Neural cell (in vitro differentiated cells): ENCODE measurements at regions not wholly inside any gene's neighbourhood (a gene's known extent, or its start where the extent isn't known, plus 50 kb on each side); places are given as distances from the start of the nearest gene placed in this dataset.

ENCODE experiments used
- H2AFZ ChIP-seq: fragments of 200-600, 300-800 bp; sonication (generic), shearing (Covaris generic); 2 replicates; pipeline ENCODE4 v1.6.0; 2014; ENCODE audit warnings: low read depth, mild to moderate bottlenecking, antibody characterized with exemption, low read length, moderate library complexity
- H3F3A ChIP-seq: fragments of 200-600 bp; shearing (Covaris generic); 2 replicates; pipeline ENCODE4 v1.6.1; 2016; ENCODE audit warnings: mild to moderate bottlenecking, moderate library complexity, mixed read lengths, antibody characterized with exemption, low read length; ENCODE audit not compliant: insufficient read depth, poor library complexity, severe bottlenecking
- H3K27ac ChIP-seq: fragments of 200-600, 300-800 bp; sonication (generic), shearing (Covaris generic); 2 replicates; pipeline ENCODE4 v1.5.1; 2014; ENCODE audit warnings: mild to moderate bottlenecking, low read length, moderate library complexity
- H3K27me3 ChIP-seq: fragments of 300-800, 200-600 bp; sonication (generic), shearing (Covaris generic); 2 replicates; pipeline ENCODE4 v1.6.0; 2014; ENCODE audit warnings: mild to moderate bottlenecking, low read depth, low read length, moderate library complexity; ENCODE audit not compliant: insufficient read depth
- H3K36me3 ChIP-seq: fragments of 300-800, 200-600 bp; sonication (generic), shearing (Covaris generic); 2 replicates; pipeline ENCODE4 v1.5.1; 2014; ENCODE audit warnings: mild to moderate bottlenecking, antibody characterized with exemption, low read length, moderate library complexity; ENCODE audit not compliant: insufficient read depth
- H3K4me2 ChIP-seq: fragments of 300-800, 200-600 bp; sonication (generic), shearing (Covaris generic); 2 replicates; pipeline ENCODE4 v1.6.0; 2014; ENCODE audit warnings: mild to moderate bottlenecking, low read length
- H3K4me3 ChIP-seq: fragments of 300-800, 200-600 bp; sonication (generic), shearing (Covaris generic); 2 replicates; pipeline ENCODE4 v1.5.1; 2014; ENCODE audit warnings: mild to moderate bottlenecking, low read length, moderate library complexity
- H3K79me2 ChIP-seq: fragments of 200-600 bp; shearing (Covaris generic); replicated peaks from 2 replicates; pipeline ENCODE4 v1.6.0; 2014; ENCODE audit warnings: mild to moderate bottlenecking, low read length, moderate library complexity; ENCODE audit not compliant: insufficient read depth
- H3K9ac ChIP-seq: fragments of 300-800, 200-600 bp; sonication (generic), shearing (Covaris generic); 2 replicates; pipeline ENCODE4 v1.6.1; 2016; ENCODE audit warnings: mild to moderate bottlenecking, low read length, mixed read lengths
- H3K9me2 ChIP-seq: fragments of 200-600 bp; shearing (Covaris generic); 2 replicates; pipeline ENCODE4 v1.6.1; 2016; ENCODE audit warnings: mild to moderate bottlenecking, low read length, mixed read lengths; ENCODE audit not compliant: insufficient read depth
- H3K9me3 ChIP-seq: fragments of 200-600, 300-800 bp; sonication (generic), shearing (Covaris generic); 2 replicates; pipeline ENCODE4 v1.6.1; 2016; ENCODE audit warnings: mild to moderate bottlenecking, mixed run types, low read length, moderate library complexity, mixed read lengths
- H4K20me1 ChIP-seq: fragments of 200-600 bp; shearing (Covaris generic); 2 replicates; pipeline ENCODE4 v1.6.1; 2016; ENCODE audit warnings: mild to moderate bottlenecking, mixed run types; ENCODE audit not compliant: insufficient read depth
- CTCF ChIP-seq: fragments of 450-650 bp; IDR thresholded peaks from 2 replicates; pipeline ENCODE4 v1.5.1; 2014; ENCODE audit warnings: antibody characterized with exemption, mild to moderate bottlenecking, moderate library complexity; ENCODE audit not compliant: poor library complexity, severe bottlenecking
- EP300 ChIP-seq: fragments of 450-650 bp; conservative IDR thresholded peaks from 2 replicates; pipeline ENCODE4 v1.6.1; 2014; ENCODE audit warnings: antibody characterized with exemption, mild to moderate bottlenecking, moderate library complexity; ENCODE audit not compliant: poor library complexity, severe bottlenecking
- EZH2 ChIP-seq: fragments of 200-600, 300-800 bp; shearing (Covaris generic), sonication (generic); IDR thresholded peaks from 2 replicates; pipeline ENCODE4 v1.6.1; 2014; ENCODE audit warnings: antibody characterized with exemption, low read length, borderline replicate concordance, mild to moderate bottlenecking; ENCODE audit not compliant: insufficient read depth, poor library complexity, severe bottlenecking
- MXI1 ChIP-seq: fragments of 450-650 bp; conservative IDR thresholded peaks from 2 replicates; pipeline ENCODE4 v1.6.1; 2014; ENCODE audit warnings: antibody characterized with exemption, mild to moderate bottlenecking; ENCODE audit not compliant: poor library complexity, severe bottlenecking
- POLR2AphosphoS5 ChIP-seq: IDR thresholded peaks from 2 replicates; pipeline ENCODE4 v1.6.1; 2012
- RAD21 ChIP-seq: fragments of 450-650 bp; conservative IDR thresholded peaks from 2 replicates; pipeline ENCODE4 v1.6.1; 2014; ENCODE audit warnings: antibody characterized with exemption, mild to moderate bottlenecking, moderate library complexity
- REST ChIP-seq: IDR thresholded peaks from 2 replicates; pipeline ENCODE4 v1.6.1; 2012; ENCODE audit warnings: borderline replicate concordance
- SMC3 ChIP-seq: fragments of 450-650 bp; conservative IDR thresholded peaks from 2 replicates; pipeline ENCODE4 v1.6.1; 2014; ENCODE audit warnings: antibody characterized with exemption, mild to moderate bottlenecking, moderate library complexity; ENCODE audit not compliant: poor library complexity
- TAF1 ChIP-seq: IDR thresholded peaks from 2 replicates; pipeline ENCODE4 v1.6.1; 2012; ENCODE audit warnings: low read depth

GRCh38 chr16:5455110-5455509, 357.5 kb upstream of the EEF2KMT start:
- Histone ChIP-seq H3K79me2 (no peaks in the 10 kb centered on the region), H3K9me2 (no peaks in the 10 kb centered on the region), H3K4me3 (no peak overlapping the region), H3F3A (no peaks in the 10 kb centered on the region), H3K27ac (no peak overlapping the region), H3K9ac (no peak overlapping the region), H2AFZ (no peak overlapping the region), H3K36me3 (no peaks in the 10 kb centered on the region), H3K27me3 (peaks cover 25% of the 10 kb centered on the region), H4K20me1 (no peaks in the 10 kb centered on the region), H3K4me2 (no peak overlapping the region), H3K9me3 (no peaks in the 10 kb centered on the region)
- TF ChIP-seq SMC3 (no peak), RAD21 (no peak), MXI1 (no peak), TAF1 (no peak), EZH2 (no peak), EP300 (no peak), CTCF (no peak), REST (no peak), POLR2AphosphoS5 (no peak)

GRCh38 chr16:5454349-5454748, 356.8 kb upstream of the EEF2KMT start:
- TF ChIP-seq MXI1 (no peak), SMC3 (no peak), TAF1 (no peak), POLR2AphosphoS5 (no peak), RAD21 (no peak), CTCF (no peak), EZH2 (no peak), REST (no peak), EP300 (no peak)

More at GRCh38 chr16:5454349-5454748, 356.8 kb upstream of the EEF2KMT start:
- H4K20me1 ChIP-seq, result no peaks in the 10 kb centered on the region
- no peak overlapping the region for H3K27ac ChIP-seq
- H3K4me3 ChIP-seq, result no peak overlapping the region
- no peaks in the 10 kb centered on the region for H3F3A ChIP-seq
- no peaks in the 10 kb centered on the region for H3K36me3 ChIP-seq
- H3K4me2 ChIP-seq, result no peak overlapping the region
- H3K9me3 ChIP-seq, result no peaks in the 10 kb centered on the region
- no peak overlapping the region for H2AFZ ChIP-seq
- no peaks in the 10 kb centered on the region for H3K9me2 ChIP-seq
- no peak overlapping the region for H3K9ac ChIP-seq
- H3K79me2 ChIP-seq, result no peaks in the 10 kb centered on the region
- peaks cover 25% of the 10 kb centered on the region for H3K27me3 ChIP-seq
